22Rv1 (cell line): ENCODE measurements at regions not wholly inside any gene's neighbourhood (a gene's known extent, or its start where the extent isn't known, plus 50 kb on each side); places are given as distances from the start of the nearest gene placed in this dataset.

ENCODE experiments used
- CTCF ChIP-seq: fragments of 450-650 bp; IDR thresholded peaks from 2 replicates; pipeline ENCODE4 v1.5.1; 2017; ENCODE audit warnings: mild to moderate bottlenecking
- ZFX ChIP-seq: fragments of 450-650 bp; IDR thresholded peaks from 2 replicates; pipeline ENCODE4 v1.6.1; 2017; ENCODE audit warnings: antibody characterized with exemption, borderline replicate concordance

- no peak for TF ChIP-seq ZFX
- no peak for TF ChIP-seq CTCF
These were observed 544.3 kb downstream of the TCERG1L start for GRCh38 chr10:130767116-130767730.
